Upper lobe of right lung (tissue), 1 donor: ENCODE measurements at regions not wholly inside any gene's neighbourhood (a gene's known extent, or its start where the extent isn't known, plus 50 kb on each side); places are given as distances from the start of the nearest gene placed in this dataset.

Experiments used
- ATAC-seq: fragments of 200-7000 bp; cut with Tn5 transposase; one replicate; pipeline ENCODE4 v1.9.1; 2020; ENCODE audit warnings: mild to moderate bottlenecking, moderate library complexity
- DNase-seq: peaks from one replicate; pipeline ENCODE4 v3.0.0-alpha.2; 2020
- H3K27ac ChIP-seq: fragments of 200-600 bp; one replicate; pipeline ENCODE4 v1.8.0; 2022
- H3K27me3 ChIP-seq: fragments of 200-600 bp; one replicate; pipeline ENCODE4 v1.8.0; 2022; ENCODE audit warnings: mild to moderate bottlenecking
- H3K36me3 ChIP-seq: fragments of 200-600 bp; one replicate; pipeline ENCODE4 v1.8.0; 2022
- H3K4me1 ChIP-seq: fragments of 200-600 bp; one replicate; pipeline ENCODE4 v1.8.0; 2022
- H3K4me3 ChIP-seq: fragments of 200-600 bp; one replicate; pipeline ENCODE4 v1.8.0; 2022; ENCODE audit warnings: mild to moderate bottlenecking
- H3K9me3 ChIP-seq: fragments of 200-600 bp; one replicate; pipeline ENCODE4 v1.8.0; 2022
- intact Hi-C: fragments of 100-400 bp; cut with DNase I; formaldehyde crosslinking; loops from one replicate; pipeline ENCODE4 v1.11.0; 2022
- TF ChIP-seq, protein P1 (sequence below): fragments of 200-600 bp; IDR thresholded peaks from one replicate; pipeline ENCODE4 v1.8.0; 2022; ENCODE audit warnings: antibody characterized with exemption
- donor health status: DM: no; HTN: yes; CAD: no; lungs with severe emphysema.

DNA sequence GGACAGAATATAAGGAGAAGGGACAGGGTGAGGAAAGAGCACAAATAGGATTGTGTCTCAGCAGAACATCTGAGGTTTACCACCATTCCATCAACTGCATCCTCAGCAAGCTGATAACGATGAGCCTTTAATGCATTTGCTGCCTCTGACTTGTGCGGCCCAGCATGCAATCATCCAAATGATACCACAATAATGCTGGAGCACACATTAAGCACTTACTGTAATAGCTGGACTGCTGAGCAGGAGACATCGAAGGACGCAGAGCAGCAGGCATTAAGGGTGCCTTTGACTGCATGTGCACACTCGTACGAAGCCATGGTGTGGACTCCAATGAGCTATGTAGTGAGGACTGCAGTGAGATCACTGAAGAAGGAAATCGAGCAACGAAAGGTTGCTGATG lies 469.4 kb downstream of the FOXO1 start:
- intact Hi-C loops: no loop called here
- ATAC-seq: no peak
- TF ChIP-seq, protein P1, sequence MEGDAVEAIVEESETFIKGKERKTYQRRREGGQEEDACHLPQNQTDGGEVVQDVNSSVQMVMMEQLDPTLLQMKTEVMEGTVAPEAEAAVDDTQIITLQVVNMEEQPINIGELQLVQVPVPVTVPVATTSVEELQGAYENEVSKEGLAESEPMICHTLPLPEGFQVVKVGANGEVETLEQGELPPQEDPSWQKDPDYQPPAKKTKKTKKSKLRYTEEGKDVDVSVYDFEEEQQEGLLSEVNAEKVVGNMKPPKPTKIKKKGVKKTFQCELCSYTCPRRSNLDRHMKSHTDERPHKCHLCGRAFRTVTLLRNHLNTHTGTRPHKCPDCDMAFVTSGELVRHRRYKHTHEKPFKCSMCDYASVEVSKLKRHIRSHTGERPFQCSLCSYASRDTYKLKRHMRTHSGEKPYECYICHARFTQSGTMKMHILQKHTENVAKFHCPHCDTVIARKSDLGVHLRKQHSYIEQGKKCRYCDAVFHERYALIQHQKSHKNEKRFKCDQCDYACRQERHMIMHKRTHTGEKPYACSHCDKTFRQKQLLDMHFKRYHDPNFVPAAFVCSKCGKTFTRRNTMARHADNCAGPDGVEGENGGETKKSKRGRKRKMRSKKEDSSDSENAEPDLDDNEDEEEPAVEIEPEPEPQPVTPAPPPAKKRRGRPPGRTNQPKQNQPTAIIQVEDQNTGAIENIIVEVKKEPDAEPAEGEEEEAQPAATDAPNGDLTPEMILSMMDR: no peak

DNA sequence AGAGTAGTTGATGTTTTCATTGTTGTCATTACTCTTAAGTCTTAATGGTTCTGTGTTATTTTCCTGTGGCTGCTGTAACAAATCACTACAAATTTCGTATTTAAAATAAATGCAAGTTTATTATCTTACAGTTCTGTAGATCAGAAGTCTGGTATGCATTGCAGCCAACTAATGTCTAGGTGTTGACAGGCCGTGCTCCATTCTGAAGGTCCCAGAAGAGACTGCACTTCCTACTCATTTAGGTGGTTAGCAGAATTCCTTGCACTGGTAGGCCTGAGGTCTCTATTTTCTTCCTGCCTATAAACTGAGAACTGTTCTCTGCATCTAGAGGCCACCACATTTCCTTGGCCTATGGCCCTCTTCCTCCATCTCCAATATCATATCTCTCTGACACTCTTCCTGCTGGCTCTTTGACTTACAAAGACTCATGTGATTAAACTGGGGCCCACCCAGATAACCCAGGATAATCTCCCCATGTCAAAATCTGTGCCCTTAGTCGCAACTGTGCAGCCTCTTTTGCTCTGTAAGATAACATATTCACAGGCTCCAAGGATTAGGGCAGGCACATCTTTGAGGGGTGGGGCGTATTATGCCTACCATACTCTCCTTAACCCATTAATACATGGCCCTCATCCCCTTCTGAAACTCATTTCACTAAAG lies 468.4 kb downstream of the FOXO1 start:
- H3K27ac ChIP-seq: no peak overlapping the region
- no peaks in the 10 kb centered on the region for H3K36me3 ChIP-seq
- TF ChIP-seq, protein P1: no peak
- no peak for DNase-seq
- intact Hi-C loops: no loop called here
- no peak overlapping the region for H3K4me3 ChIP-seq
- H3K4me1 ChIP-seq: no peaks in the 10 kb centered on the region
- H3K9me3 ChIP-seq: no peaks in the 10 kb centered on the region
- H3K27me3 ChIP-seq: no peaks in the 10 kb centered on the region
- no peak for ATAC-seq

More for the DNA sequence above, 469.4 kb downstream of the FOXO1 start:
- no peak for DNase-seq
- Histone ChIP-seq H3K4me1 (peaks cover 4% of the 10 kb centered on the region), H3K36me3 (no peaks in the 10 kb centered on the region), H3K4me3 (no peak overlapping the region), H3K27me3 (no peaks in the 10 kb centered on the region), H3K27ac (no peak overlapping the region), H3K9me3 (no peaks in the 10 kb centered on the region)

DNA sequence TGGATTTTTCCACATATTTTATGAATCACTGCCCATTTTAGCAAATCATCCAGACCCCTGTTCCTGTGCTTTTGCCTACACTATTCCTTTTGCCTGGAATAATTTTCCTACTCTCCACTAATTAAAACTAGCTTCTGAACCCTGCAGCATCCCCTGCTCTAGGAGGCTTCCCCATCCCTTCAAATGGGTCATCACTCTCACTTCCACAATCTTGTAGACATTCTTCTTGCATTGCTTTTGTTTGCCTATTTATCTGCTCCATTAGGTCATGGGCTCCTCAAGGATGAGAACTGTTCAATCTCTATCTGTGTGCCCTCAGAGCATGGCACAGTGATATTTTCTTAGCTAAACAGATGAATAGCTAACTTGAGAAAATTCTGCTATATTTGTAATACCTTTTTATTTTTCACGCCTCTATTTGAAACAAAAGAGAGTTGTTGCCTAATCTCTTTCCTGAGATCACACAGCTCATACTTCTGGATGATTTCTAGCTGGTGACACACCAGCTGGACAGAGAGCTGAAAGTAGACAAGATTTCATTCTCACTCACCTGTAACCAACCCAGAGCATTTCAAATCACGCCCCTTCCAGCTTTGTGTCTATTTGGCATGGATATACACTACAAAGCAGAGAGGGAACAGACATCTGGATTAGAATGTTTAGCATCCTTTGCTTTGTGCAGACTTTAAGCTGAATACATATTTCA lies 466.0 kb downstream of the FOXO1 start:
- H3K4me1 ChIP-seq: no peaks in the 10 kb centered on the region
- H3K4me3 ChIP-seq: no peak overlapping the region
- TF ChIP-seq, protein P1: no peak
- intact Hi-C loops: no loop called here
- H3K9me3 ChIP-seq: no peaks in the 10 kb centered on the region
- DNase-seq: no peak
- ATAC-seq: no peak
- H3K27me3 ChIP-seq: no peaks in the 10 kb centered on the region
- H3K27ac ChIP-seq: no peak overlapping the region
- no peaks in the 10 kb centered on the region for H3K36me3 ChIP-seq

DNA sequence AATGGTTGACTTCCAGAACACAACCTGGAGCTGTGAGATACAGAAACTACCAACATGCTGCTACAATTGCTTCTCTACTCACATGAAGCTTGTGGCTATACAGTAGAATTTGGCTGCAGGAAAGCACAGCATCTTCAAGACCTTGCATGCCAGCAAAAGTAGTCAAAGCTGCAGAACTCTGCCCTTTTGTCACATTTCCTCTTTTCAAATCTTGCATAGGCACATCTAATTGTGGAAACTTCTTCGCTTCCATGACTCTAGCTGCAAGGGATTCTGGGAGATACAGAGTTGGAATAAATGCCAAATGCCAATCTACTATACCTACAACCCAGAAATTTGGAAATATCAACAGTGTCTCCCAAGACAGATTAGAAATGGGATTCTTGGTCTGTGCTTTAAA lies 462.2 kb downstream of the FOXO1 start:
- TF ChIP-seq, protein P1: no peak
- H3K36me3 ChIP-seq: no peaks in the 10 kb centered on the region
- intact Hi-C loops: no loop called here
- no peak overlapping the region for H3K27ac ChIP-seq
- H3K4me1 ChIP-seq: peaks cover 3% of the 10 kb centered on the region
- H3K27me3 ChIP-seq: no peaks in the 10 kb centered on the region
- DNase-seq: no peak
- H3K9me3 ChIP-seq: no peaks in the 10 kb centered on the region
- no peak for ATAC-seq
- no peak overlapping the region for H3K4me3 ChIP-seq

DNA sequence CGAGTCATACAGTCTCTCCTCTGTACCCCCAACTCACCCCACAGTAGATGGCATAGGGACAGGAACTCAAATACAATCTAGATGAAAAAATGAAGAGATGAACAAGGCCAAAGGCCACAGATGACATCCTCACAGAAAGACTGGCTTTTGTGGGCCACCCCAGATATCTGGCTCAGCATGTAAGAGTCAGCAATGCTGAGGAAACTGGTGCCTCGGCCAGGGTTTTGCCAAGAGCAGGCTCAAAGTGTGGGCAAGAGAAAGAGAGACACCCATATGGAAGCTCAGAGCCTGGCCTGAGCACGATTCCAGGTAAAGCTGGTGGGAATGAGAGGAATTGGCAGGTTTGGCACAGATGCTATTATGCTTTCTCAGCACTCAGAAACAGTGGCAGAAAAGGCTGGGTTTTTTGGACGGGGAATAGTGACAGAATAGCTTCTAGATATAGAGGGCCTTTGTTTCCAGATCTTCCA lies 460.6 kb downstream of the FOXO1 start:
- ATAC-seq (no peak), DNase-seq (no peak)
- Histone ChIP-seq H3K36me3 (no peaks in the 10 kb centered on the region), H3K27me3 (no peaks in the 10 kb centered on the region), H3K4me1 (peaks cover 3% of the 10 kb centered on the region), H3K4me3 (no peak overlapping the region), H3K9me3 (no peaks in the 10 kb centered on the region), H3K27ac (no peak overlapping the region)
- intact Hi-C loops: no loop called here
- TF ChIP-seq, protein P1: no peak
